GM21367 (cell line): ENCODE measurements at regions not wholly inside any gene's neighbourhood (a gene's known extent, or its start where the extent isn't known, plus 50 kb on each side); places are given as distances from the start of the nearest gene placed in this dataset.
"Not testable (repeated sequence)": the region's sequence is repeated elsewhere in the genome, so short reads cannot be mapped to it uniquely, and the experiment has no call there.

Experiments used
- ATAC-seq: cut with Tn5 transposase; IDR thresholded peaks from one replicate; pipeline ENCODE4 v1.9.1; 2021; ENCODE audit not compliant: unreplicated experiment

- no peak for ATAC-seq
These were observed 53.6 kb upstream of the KCNK2 start for GRCh38 chr1:215028954-215029353.

GRCh38 chr1:215030581-215030980 lies 52.0 kb upstream of the KCNK2 start:
- ATAC-seq, result not testable (repeated sequence)

DNA sequence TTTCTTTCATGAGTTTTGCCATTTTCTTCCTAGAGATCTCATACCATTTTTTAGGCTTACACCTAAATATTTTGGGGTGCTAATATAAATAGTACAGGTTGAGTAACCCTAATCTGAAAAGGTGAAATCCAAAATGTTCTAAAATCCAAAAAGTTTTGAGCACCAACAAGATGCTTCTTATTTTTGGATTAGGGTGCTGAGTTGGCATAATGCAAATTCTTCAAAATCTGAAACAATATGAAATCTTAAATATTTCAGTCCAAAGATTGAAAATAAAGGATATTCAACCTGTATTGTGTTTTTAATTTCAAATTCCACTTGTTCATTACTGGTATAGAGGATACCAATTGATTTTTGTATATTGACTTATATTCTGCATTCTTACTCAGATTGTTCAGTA lies 51.1 kb upstream of the KCNK2 start:
- ATAC-seq, result no peak
